ENCODE measurements at regions not wholly inside any gene's neighbourhood (a gene's known extent, or its start where the extent isn't known, plus 50 kb on each side); places are given as distances from the start of the nearest gene placed in this dataset.

GRCh38 chr6:33931799-33932198 is 128.0 kb upstream of the MLN start:
- intact Hi-C loops (cut with DNase I, micrococcal nuclease): no loop called here
- DNase-seq (no peak), ATAC-seq (no peak)
- Mint-ChIP-seq H3K36me3 (ENCODE audit: low read depth) (no peaks in the 10 kb centered on the region), H3K4me3 (no peak overlapping the region), H3K4me1 (peaks cover 7% of the 10 kb centered on the region), H3K27me3 (peaks cover 2% of the 10 kb centered on the region), H3K9me3 (ENCODE audit: low read depth) (no peaks in the 10 kb centered on the region), H3K27ac (no peak overlapping the region)
- ChIA-PET POLR2A (no interaction called here), CTCF (interaction anchor here (0.8 kb wide), 1 partner anchor 9 kb away, joined by 3 read pairs; no protein-coding TSS in a partner anchor)

- Mint-ChIP-seq H3K27me3 (peaks cover 2% of the 10 kb centered on the region), H3K36me3 (ENCODE audit: low read depth) (no peaks in the 10 kb centered on the region), H3K27ac (peak overlapping the region; percentile 15), H3K9me3 (ENCODE audit: low read depth) (no peaks in the 10 kb centered on the region), H3K4me3 (no peak overlapping the region), H3K4me1 (peaks cover 5% of the 10 kb centered on the region)
- peak; percentile 36 for DNase-seq
- intact Hi-C loops (cut with DNase I, micrococcal nuclease): no loop called here
- ChIA-PET POLR2A (no interaction called here), CTCF (interaction anchor here (0.8 kb wide), 1 partner anchor 9 kb away, joined by 3 read pairs; no protein-coding TSS in a partner anchor)
- ATAC-seq: peak; percentile 79
These were observed 125.9 kb upstream of the MLN start for GRCh38 chr6:33929575-33930288.

GRCh38 chr6:33927616-33928015 is 123.8 kb upstream of the MLN start:
- POLR2A ChIA-PET: no interaction called here
- DNase-seq (no peak), ATAC-seq (no peak)
- Mint-ChIP-seq H3K36me3 (ENCODE audit: low read depth) (no peaks in the 10 kb centered on the region), H3K4me1 (peaks cover 8% of the 10 kb centered on the region), H3K9me3 (ENCODE audit: low read depth) (no peaks in the 10 kb centered on the region), H3K27ac (no peak overlapping the region), H3K4me3 (no peak overlapping the region), H3K27me3 (peaks cover 2% of the 10 kb centered on the region)
- intact Hi-C loops (cut with DNase I, micrococcal nuclease): no loop called here
- CTCF ChIA-PET: interaction anchor here (0.5 to 0.7 kb wide), 2 partner anchors 12 to 133 kb away, joined by 3 read pairs; no protein-coding TSS in a partner anchor

GRCh38 chr6:33927112-33927511 is 123.3 kb upstream of the MLN start:
- Mint-ChIP-seq H3K27me3 (peaks cover 2% of the 10 kb centered on the region), H3K27ac (no peak overlapping the region), H3K4me1 (peaks cover 8% of the 10 kb centered on the region), H3K9me3 (ENCODE audit: low read depth) (no peaks in the 10 kb centered on the region), H3K4me3 (no peak overlapping the region), H3K36me3 (ENCODE audit: low read depth) (no peaks in the 10 kb centered on the region)
- ChIA-PET POLR2A (interaction anchor here (1.0 kb wide), 1 partner anchor 12 kb away, joined by 3 read pairs; no protein-coding TSS in a partner anchor), CTCF (interaction anchor here (0.5 to 1.5 kb wide), 3 partner anchors 32 to 133 kb away, joined by 3 to 4 read pairs (median 3); no protein-coding TSS in a partner anchor)
- DNase-seq: no peak
- ATAC-seq: no peak
- intact Hi-C loops (cut with DNase I, micrococcal nuclease): no loop called here

- no peak overlapping the region for H3K4me3 Mint-ChIP-seq
- CTCF ChIA-PET: interaction anchor here (0.7 to 1.5 kb wide), 2 partner anchors 31 to 73 kb away, joined by 3 to 4 read pairs; no protein-coding TSS in a partner anchor
- intact Hi-C loops (cut with DNase I, micrococcal nuclease): no loop called here
- ATAC-seq: peak; percentile 36
- no peak for DNase-seq
- peaks cover 2% of the 10 kb centered on the region for H3K27me3 Mint-ChIP-seq
- H3K9me3 Mint-ChIP-seq (ENCODE audit: low read depth): no peaks in the 10 kb centered on the region
- H3K27ac Mint-ChIP-seq: no peak overlapping the region
- peaks cover 8% of the 10 kb centered on the region for H3K4me1 Mint-ChIP-seq
- H3K36me3 Mint-ChIP-seq (ENCODE audit: low read depth): no peaks in the 10 kb centered on the region
- POLR2A ChIA-PET: interaction anchor here (1.0 kb wide), 1 partner anchor 12 kb away, joined by 3 read pairs; no protein-coding TSS in a partner anchor
These were observed 122.6 kb upstream of the MLN start for GRCh38 chr6:33926451-33926850.

- POLR2A ChIA-PET: interaction anchor here (1.0 kb wide), 1 partner anchor 11 kb away, joined by 3 read pairs; no protein-coding TSS in a partner anchor
- no peak for DNase-seq
- Mint-ChIP-seq H3K27ac (no peak overlapping the region), H3K27me3 (peaks cover 2% of the 10 kb centered on the region), H3K4me1 (peaks cover 8% of the 10 kb centered on the region), H3K9me3 (ENCODE audit: low read depth) (no peaks in the 10 kb centered on the region), H3K4me3 (no peak overlapping the region), H3K36me3 (ENCODE audit: low read depth) (no peaks in the 10 kb centered on the region)
- intact Hi-C loops (cut with DNase I, micrococcal nuclease): no loop called here
- ATAC-seq: no peak
- CTCF ChIA-PET: interaction anchor here (1.5 kb wide), 1 partner anchor 31 kb away, joined by 3 read pairs; no protein-coding TSS in a partner anchor
These were observed 122.1 kb upstream of the MLN start for GRCh38 chr6:33925936-33926335.

GRCh38 chr6:33925210-33925609 is 121.4 kb upstream of the MLN start:
- no peak overlapping the region for H3K4me3 Mint-ChIP-seq
- H3K9me3 Mint-ChIP-seq (ENCODE audit: low read depth): no peaks in the 10 kb centered on the region
- peaks cover 2% of the 10 kb centered on the region for H3K27me3 Mint-ChIP-seq
- peaks cover 8% of the 10 kb centered on the region for H3K4me1 Mint-ChIP-seq
- H3K27ac Mint-ChIP-seq: no peak overlapping the region
- ChIA-PET CTCF (no interaction called here), POLR2A (no interaction called here)
- DNase-seq (no peak), ATAC-seq (no peak)
- intact Hi-C loops (cut with DNase I, micrococcal nuclease): no loop called here
- H3K36me3 Mint-ChIP-seq (ENCODE audit: low read depth): no peaks in the 10 kb centered on the region

- H3K36me3 Mint-ChIP-seq (ENCODE audit: low read depth): no peaks in the 10 kb centered on the region
These were observed 120.9 kb upstream of the MLN start for GRCh38 chr6:33924681-33925080.

GRCh38 chr6:33923857-33924514 is 120.2 kb upstream of the MLN start:
- Mint-ChIP-seq H3K9me3 (ENCODE audit: low read depth) (no peaks in the 10 kb centered on the region), H3K36me3 (ENCODE audit: low read depth) (no peaks in the 10 kb centered on the region), H3K4me3 (no peak overlapping the region), H3K27me3 (no peaks in the 10 kb centered on the region), H3K4me1 (peaks cover 3% of the 10 kb centered on the region), H3K27ac (no peak overlapping the region)
- ATAC-seq (no peak), DNase-seq (no peak)
- intact Hi-C loops (cut with DNase I, micrococcal nuclease): no loop called here
- POLR2A ChIA-PET: no interaction called here
- CTCF ChIA-PET: no interaction called here

More at GRCh38 chr6:33924681-33925080, 120.9 kb upstream of the MLN start:
- peaks cover 5% of the 10 kb centered on the region for H3K4me1 Mint-ChIP-seq
- no peaks in the 10 kb centered on the region for H3K27me3 Mint-ChIP-seq
- H3K4me3 Mint-ChIP-seq: no peak overlapping the region
- H3K27ac Mint-ChIP-seq: no peak overlapping the region
- DNase-seq: no peak
- intact Hi-C loops (cut with DNase I, micrococcal nuclease): no loop called here
- CTCF ChIA-PET: no interaction called here
- ATAC-seq: no peak
- H3K9me3 Mint-ChIP-seq (ENCODE audit: low read depth): no peaks in the 10 kb centered on the region
- POLR2A ChIA-PET: no interaction called here

GRCh38 chr6:33921745-33922144 is 117.9 kb upstream of the MLN start:
- ChIA-PET POLR2A (no interaction called here), CTCF (no interaction called here)
- intact Hi-C loops (cut with DNase I, micrococcal nuclease): no loop called here
- DNase-seq (no peak), ATAC-seq (no peak)
- Mint-ChIP-seq H3K4me1 (peaks cover 3% of the 10 kb centered on the region), H3K36me3 (ENCODE audit: low read depth) (no peaks in the 10 kb centered on the region), H3K4me3 (no peak overlapping the region), H3K27ac (no peak overlapping the region), H3K27me3 (no peaks in the 10 kb centered on the region), H3K9me3 (ENCODE audit: low read depth) (no peaks in the 10 kb centered on the region)

- ATAC-seq (no peak), DNase-seq (no peak)
- H3K36me3 Mint-ChIP-seq (ENCODE audit: low read depth): no peaks in the 10 kb centered on the region
- H3K27ac Mint-ChIP-seq: no peak overlapping the region
- POLR2A ChIA-PET: no interaction called here
- peaks cover 16% of the 10 kb centered on the region for H3K4me1 Mint-ChIP-seq
- no peaks in the 10 kb centered on the region for H3K9me3 Mint-ChIP-seq (ENCODE audit: low read depth)
- no peaks in the 10 kb centered on the region for H3K27me3 Mint-ChIP-seq
- CTCF ChIA-PET: no interaction called here
- no peak overlapping the region for H3K4me3 Mint-ChIP-seq
- intact Hi-C loops (cut with DNase I, micrococcal nuclease): no loop called here
These were observed 114.4 kb upstream of the MLN start for GRCh38 chr6:33918175-33918695.
